Activated CD8-positive, alpha-beta memory T cell treated with anti-CD3 and anti-CD28 coated beads, Interleukin-2, amount 10 ng/mL, durations not matched to agents 7 days and 5 days (primary cell): ENCODE measurements at regions not wholly inside any gene's neighbourhood (a gene's known extent, or its start where the extent isn't known, plus 50 kb on each side); places are given as distances from the start of the nearest gene placed in this dataset.

Experiments
- ATAC-seq: fragments of 150-1000 bp; cut with Tn5 transposase; one replicate; pipeline ENCODE4 v1.10.0; 2021; ENCODE audit warnings: moderate library complexity
- CTCF ChIA-PET: fragments of 350-600 bp; sonication (Branson Sonifier 250); formaldehyde crosslinking; loops from one replicate; lab custom pipeline; 2021; ENCODE audit warnings: antibody characterized with exemption; lab: Charles Lee
- DNase-seq: peaks from one replicate; pipeline ENCODE4 v3.0.0-alpha.2; 2020
- H3K27ac Mint-ChIP-seq: one replicate; pipeline ENCODE4 v1.8.0; 2021; ENCODE audit warnings: mild to moderate bottlenecking, mixed read lengths
- H3K27me3 Mint-ChIP-seq: one replicate; pipeline ENCODE4 v1.8.0; 2021; ENCODE audit warnings: mixed read lengths
- H3K36me3 Mint-ChIP-seq: one replicate; pipeline ENCODE4 v1.8.0; 2021; ENCODE audit warnings: mild to moderate bottlenecking, mixed read lengths
- H3K4me1 Mint-ChIP-seq: one replicate; pipeline ENCODE4 v1.8.0; 2021; ENCODE audit warnings: mixed read lengths
- H3K4me3 Mint-ChIP-seq: one replicate; pipeline ENCODE4 v1.8.0; 2021; ENCODE audit warnings: mild to moderate bottlenecking, moderate library complexity, mixed read lengths
- H3K9me3 Mint-ChIP-seq: one replicate; pipeline ENCODE4 v1.8.0; 2022; ENCODE audit warnings: low read depth, mixed read lengths

- H3K27ac Mint-ChIP-seq = no peak overlapping the region
- no peaks in the 10 kb centered on the region for H3K27me3 Mint-ChIP-seq
- DNase-seq (no peak), ATAC-seq (no peak)
- H3K4me3 Mint-ChIP-seq = no peak overlapping the region
- H3K9me3 Mint-ChIP-seq = no peaks in the 10 kb centered on the region
- H3K4me1 Mint-ChIP-seq = no peaks in the 10 kb centered on the region
- CTCF ChIA-PET = no interaction called here
- H3K36me3 Mint-ChIP-seq = no peaks in the 10 kb centered on the region
These were observed 479.6 kb downstream of the GPAM start for GRCh38 chr10:111703986-111704385.

GRCh38 chr10:111705021-111705420 lies 478.5 kb downstream of the GPAM start:
- Mint-ChIP-seq H3K27ac (no peak overlapping the region), H3K9me3 (no peaks in the 10 kb centered on the region), H3K4me3 (no peak overlapping the region), H3K4me1 (no peaks in the 10 kb centered on the region), H3K36me3 (no peaks in the 10 kb centered on the region), H3K27me3 (no peaks in the 10 kb centered on the region)
- no peak for ATAC-seq
- CTCF ChIA-PET = no interaction called here
- no peak for DNase-seq

- CTCF ChIA-PET = no interaction called here
- no peaks in the 10 kb centered on the region for H3K27me3 Mint-ChIP-seq
These were observed 477.2 kb downstream of the GPAM start for GRCh38 chr10:111706331-111706730.

GRCh38 chr10:111707076-111707475 lies 476.5 kb downstream of the GPAM start:
- DNase-seq = no peak
- CTCF ChIA-PET = no interaction called here
- H3K36me3 Mint-ChIP-seq = no peaks in the 10 kb centered on the region

More at GRCh38 chr10:111706331-111706730, 477.2 kb downstream of the GPAM start:
- no peak overlapping the region for H3K4me3 Mint-ChIP-seq
- H3K4me1 Mint-ChIP-seq = no peaks in the 10 kb centered on the region
- H3K9me3 Mint-ChIP-seq = no peaks in the 10 kb centered on the region
- no peak overlapping the region for H3K27ac Mint-ChIP-seq
- no peak for ATAC-seq
- DNase-seq = no peak
- no peaks in the 10 kb centered on the region for H3K36me3 Mint-ChIP-seq

GRCh38 chr10:111709603-111710002 lies 474.0 kb downstream of the GPAM start:
- no peaks in the 10 kb centered on the region for H3K36me3 Mint-ChIP-seq
- ATAC-seq (no peak), DNase-seq (no peak)
- no peaks in the 10 kb centered on the region for H3K9me3 Mint-ChIP-seq
- H3K27me3 Mint-ChIP-seq = no peaks in the 10 kb centered on the region
- no peaks in the 10 kb centered on the region for H3K4me1 Mint-ChIP-seq
- no peak overlapping the region for H3K27ac Mint-ChIP-seq
- no peak overlapping the region for H3K4me3 Mint-ChIP-seq
- CTCF ChIA-PET = no interaction called here

More at GRCh38 chr10:111707076-111707475, 476.5 kb downstream of the GPAM start:
- Mint-ChIP-seq H3K27me3 (no peaks in the 10 kb centered on the region), H3K27ac (no peak overlapping the region), H3K4me1 (no peaks in the 10 kb centered on the region), H3K4me3 (no peak overlapping the region), H3K9me3 (no peaks in the 10 kb centered on the region)
- ATAC-seq = no peak

GRCh38 chr10:111716032-111716431 lies 467.5 kb downstream of the GPAM start:
- Mint-ChIP-seq H3K9me3 (peaks cover 8% of the 10 kb centered on the region), H3K27me3 (no peaks in the 10 kb centered on the region), H3K36me3 (no peaks in the 10 kb centered on the region), H3K4me3 (no peak overlapping the region), H3K4me1 (no peaks in the 10 kb centered on the region), H3K27ac (no peak overlapping the region)
- ATAC-seq (no peak), DNase-seq (no peak)
- CTCF ChIA-PET = no interaction called here

- Mint-ChIP-seq H3K4me3 (no peak overlapping the region), H3K36me3 (no peaks in the 10 kb centered on the region), H3K9me3 (no peaks in the 10 kb centered on the region), H3K27ac (no peak overlapping the region), H3K27me3 (no peaks in the 10 kb centered on the region), H3K4me1 (no peaks in the 10 kb centered on the region)
- ATAC-seq = no peak
- DNase-seq = no peak
- CTCF ChIA-PET = no interaction called here
These were observed 459.4 kb downstream of the GPAM start for GRCh38 chr10:111724121-111724520.

- Mint-ChIP-seq H3K27me3 (no peaks in the 10 kb centered on the region), H3K9me3 (no peaks in the 10 kb centered on the region), H3K4me1 (no peaks in the 10 kb centered on the region), H3K4me3 (no peak overlapping the region), H3K36me3 (no peaks in the 10 kb centered on the region), H3K27ac (no peak overlapping the region)
- CTCF ChIA-PET = no interaction called here
- ATAC-seq (no peak), DNase-seq (no peak)
These were observed 458.5 kb downstream of the GPAM start for GRCh38 chr10:111725050-111725449.

- Mint-ChIP-seq H3K27me3 (no peaks in the 10 kb centered on the region), H3K36me3 (no peaks in the 10 kb centered on the region), H3K4me1 (no peaks in the 10 kb centered on the region), H3K9me3 (no peaks in the 10 kb centered on the region), H3K4me3 (no peak overlapping the region), H3K27ac (no peak overlapping the region)
- DNase-seq (no peak), ATAC-seq (no peak)
- CTCF ChIA-PET = no interaction called here
These were observed 451.3 kb downstream of the GPAM start for GRCh38 chr10:111732166-111732785.

GRCh38 chr10:111739125-111739873 lies 444.3 kb downstream of the GPAM start:
- no peaks in the 10 kb centered on the region for H3K9me3 Mint-ChIP-seq
- H3K4me1 Mint-ChIP-seq = no peaks in the 10 kb centered on the region
- no peaks in the 10 kb centered on the region for H3K36me3 Mint-ChIP-seq
- ATAC-seq (no peak), DNase-seq (no peak)
- H3K4me3 Mint-ChIP-seq = no peak overlapping the region
- H3K27me3 Mint-ChIP-seq = no peaks in the 10 kb centered on the region
- no peak overlapping the region for H3K27ac Mint-ChIP-seq
- CTCF ChIA-PET = no interaction called here

GRCh38 chr10:111739874-111740139 lies 443.8 kb downstream of the GPAM start:
- CTCF ChIA-PET = no interaction called here
- no peak overlapping the region for H3K4me3 Mint-ChIP-seq
- no peaks in the 10 kb centered on the region for H3K36me3 Mint-ChIP-seq
- no peak for DNase-seq
- H3K27me3 Mint-ChIP-seq = no peaks in the 10 kb centered on the region
- no peak overlapping the region for H3K27ac Mint-ChIP-seq
- no peak for ATAC-seq
- H3K9me3 Mint-ChIP-seq = no peaks in the 10 kb centered on the region
- no peaks in the 10 kb centered on the region for H3K4me1 Mint-ChIP-seq

- Mint-ChIP-seq H3K4me1 (no peaks in the 10 kb centered on the region), H3K36me3 (no peaks in the 10 kb centered on the region), H3K27ac (no peak overlapping the region), H3K27me3 (no peaks in the 10 kb centered on the region), H3K4me3 (no peak overlapping the region), H3K9me3 (no peaks in the 10 kb centered on the region)
- CTCF ChIA-PET = no interaction called here
- ATAC-seq (no peak), DNase-seq (no peak)
These were observed 437.6 kb downstream of the GPAM start for GRCh38 chr10:111745982-111746381.

GRCh38 chr10:111747751-111748150 lies 435.8 kb downstream of the GPAM start:
- CTCF ChIA-PET = no interaction called here
- ATAC-seq = no peak
- Mint-ChIP-seq H3K36me3 (no peaks in the 10 kb centered on the region), H3K27ac (no peak overlapping the region), H3K4me1 (no peaks in the 10 kb centered on the region), H3K9me3 (no peaks in the 10 kb centered on the region), H3K27me3 (no peaks in the 10 kb centered on the region), H3K4me3 (no peak overlapping the region)
- no peak for DNase-seq

- Mint-ChIP-seq H3K27ac (no peak overlapping the region), H3K27me3 (no peaks in the 10 kb centered on the region), H3K9me3 (no peaks in the 10 kb centered on the region), H3K36me3 (no peaks in the 10 kb centered on the region), H3K4me1 (no peaks in the 10 kb centered on the region), H3K4me3 (no peak overlapping the region)
- CTCF ChIA-PET = no interaction called here
- DNase-seq = no peak
- no peak for ATAC-seq
These were observed 435.4 kb downstream of the GPAM start for GRCh38 chr10:111748184-111748583.
